ENCODE measurements at regions not wholly inside any gene's neighbourhood (a gene's known extent, or its start where the extent isn't known, plus 50 kb on each side); places are given as distances from the start of the nearest gene placed in this dataset.

- TF ChIP-seq ZNF589 (CRISPR knock-in tag; IDR thresholded peaks at IDR 0.05; ENCODE audit: low read depth) (no peak), ZNF140 (CRISPR knock-in tag; IDR thresholded peaks at IDR 0.05) (no peak), JUN (IDR thresholded peaks at IDR 0.05; ENCODE audit: borderline replicate concordance, low read depth, low read length) (no peak), JUN (CRISPR knock-in tag; IDR thresholded peaks at IDR 0.05; ENCODE audit: borderline replicate concordance) (no peak), SMC3 (conservative IDR thresholded peaks at IDR 0.05; ENCODE audit: insufficient read depth, low read depth, low read length) (no peak), SRSF1 (IDR thresholded peaks at IDR 0.05; ENCODE audit: low read depth, low read length) (no peak), HDAC6 (IDR thresholded peaks at IDR 0.05; ENCODE audit: low read depth, low read length) (no peak), SRSF7 (optimal IDR thresholded peaks at IDR 0.05; ENCODE audit: low read depth, low read length) (no peak), POLR2H (tag; IDR thresholded peaks at IDR 0.05; ENCODE audit: low read depth) (no peak), BDP1 (IDR thresholded peaks at IDR 0.05; ENCODE audit: insufficient read depth, insufficient read length) (no peak), STAT5A (IDR thresholded peaks at IDR 0.05; ENCODE audit: borderline replicate concordance, low read length) (no peak), NR2C2 (CRISPR knock-in tag; IDR thresholded peaks at IDR 0.05) (no peak), NR2C2 (tag; IDR thresholded peaks at IDR 0.05) (no peak)
Observed at GRCh38 chr2:187105218-187105617, 256.2 kb upstream of the ZSWIM2 start (continued).

- no peak for FAIRE-seq
- intact Hi-C loops (cut with micrococcal nuclease) (no loop called here), in situ Hi-C loops (cut with MboI) (no loop called here)
- no peaks in the 10 kb centered on the region for H4K20me1 ChIP-seq (replicated peaks; ENCODE audit: control insufficient read depth, insufficient read depth, low read length)
- no TSS peak for BruUV-seq (replicated peaks)
- no peaks in the 10 kb centered on the region for H3K36me3 ChIP-seq (ENCODE audit: control insufficient read depth, insufficient read depth, low read length)
- no peak overlapping the region for H3K4me3 ChIP-seq
- POLR2A ChIA-PET: no interaction called here
- H3K79me2 ChIP-seq (ENCODE audit: control insufficient read depth, insufficient read depth, low read length): no peaks in the 10 kb centered on the region
- H3K9me3 ChIP-seq (replicated peaks; ENCODE audit: control insufficient read depth, insufficient read depth, low read depth, low read length): no peaks in the 10 kb centered on the region
- H3K27ac ChIP-seq (ENCODE audit: extremely low read depth, low read depth, low read length): no peak overlapping the region
- DNase-seq (ENCODE audit: extremely low read depth in 1 of 4, low spot score in 3 of 4): no peak
- CTCF ChIA-PET (ENCODE audit: low intra/inter-chr PET ratio): no interaction called here
- H3K27me3 ChIP-seq (ENCODE audit: control insufficient read depth in 2 of 2, insufficient read depth in 2 of 2, low read length in 2 of 2): no peaks in the 10 kb centered on the region
- no peak overlapping the region for H3K4me2 ChIP-seq (ENCODE audit: insufficient read depth, low read length)
- no peak for ATAC-seq
- H3K9me1 ChIP-seq (ENCODE audit: control insufficient read depth, insufficient read depth, low read length): no peaks in the 10 kb centered on the region
- H3K9ac ChIP-seq (ENCODE audit: insufficient read depth in 1 of 2, low read depth in 2 of 2, low read length in 2 of 2): no peak overlapping the region
- no peaks in the 10 kb centered on the region for H3K4me1 ChIP-seq (replicated peaks in 1 of 2; ENCODE audit: control insufficient read depth in 2 of 2, insufficient read depth in 2 of 2, low read length in 2 of 2)
- no peak overlapping the region for H2AFZ ChIP-seq (ENCODE audit: low read depth, low read length)
- TF ChIP-seq ZNF780A (CRISPR knock-in tag; IDR thresholded peaks at IDR 0.05): no peak
- no peak for TF ChIP-seq ZNF143 (CRISPR knock-in tag; IDR thresholded peaks at IDR 0.05)
- TF ChIP-seq ZNF408 (CRISPR knock-in tag; IDR thresholded peaks at IDR 0.05; ENCODE audit: low read depth): no peak
- TF ChIP-seq ZNF431 (CRISPR knock-in tag; IDR thresholded peaks at IDR 0.05): no peak
- no peak for TF ChIP-seq ZNF699 (CRISPR knock-in tag; IDR thresholded peaks at IDR 0.05; ENCODE audit: insufficient replicate concordance)
- no peak for TF ChIP-seq BRD9 (IDR thresholded peaks at IDR 0.05; ENCODE audit: low read depth, partially characterized antibody)
- no peak for TF ChIP-seq PML (IDR thresholded peaks at IDR 0.05; ENCODE audit: low read length)
- TF ChIP-seq EGR1 (conservative IDR thresholded peaks at IDR 0.05): no peak
Observed at GRCh38 chr2:187102381-187102780, 253.4 kb upstream of the ZSWIM2 start.

Measured in K562 (cell line).